Activated CD8-positive, alpha-beta memory T cell treated with anti-CD3 and anti-CD28 coated beads for 48 hours (primary cell): ENCODE measurements at regions not wholly inside any gene's neighbourhood (a gene's known extent, or its start where the extent isn't known, plus 50 kb on each side); places are given as distances from the start of the nearest gene placed in this dataset.
"Not testable (repeated sequence)": the region's sequence is repeated elsewhere in the genome, so short reads cannot be mapped to it uniquely, and the experiment has no call there.

Experiments used
- DNase-seq, 3 experiments: peaks; one replicate each; pipeline ENCODE4 v3.0.0-alpha.2; 2020; ENCODE audit warnings: low read depth in 2 of 3, low spot score in 2 of 3

- DNase-seq, result no peak
These were observed 755.3 kb downstream of the UQCRFS1 start for GRCh38 chr19:28457620-28458019.

GRCh38 chr19:28456708-28457320, 756.1 kb downstream of the UQCRFS1 start:
- DNase-seq, result no peak

DNA sequence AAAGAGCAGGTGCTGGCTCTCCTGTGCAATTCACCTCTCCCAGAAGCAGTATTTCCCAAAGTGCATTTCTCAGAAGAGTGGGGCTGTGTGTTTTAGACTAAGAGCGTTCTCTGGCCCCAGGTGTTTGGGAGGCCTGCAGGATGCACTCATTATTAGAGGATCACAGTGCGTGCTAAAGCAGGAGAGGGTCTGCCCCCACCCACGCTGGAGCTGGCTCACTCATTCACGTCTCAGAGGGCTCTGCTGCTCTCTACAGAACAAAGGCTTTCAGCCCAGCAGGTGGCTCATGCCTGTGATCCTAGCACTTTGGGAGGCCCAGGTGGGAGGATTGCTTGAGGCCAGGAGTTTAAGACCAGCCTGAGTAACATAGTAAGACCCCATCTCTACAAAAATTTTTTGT, 756.7 kb downstream of the UQCRFS1 start:
- DNase-seq, result no peak

DNA sequence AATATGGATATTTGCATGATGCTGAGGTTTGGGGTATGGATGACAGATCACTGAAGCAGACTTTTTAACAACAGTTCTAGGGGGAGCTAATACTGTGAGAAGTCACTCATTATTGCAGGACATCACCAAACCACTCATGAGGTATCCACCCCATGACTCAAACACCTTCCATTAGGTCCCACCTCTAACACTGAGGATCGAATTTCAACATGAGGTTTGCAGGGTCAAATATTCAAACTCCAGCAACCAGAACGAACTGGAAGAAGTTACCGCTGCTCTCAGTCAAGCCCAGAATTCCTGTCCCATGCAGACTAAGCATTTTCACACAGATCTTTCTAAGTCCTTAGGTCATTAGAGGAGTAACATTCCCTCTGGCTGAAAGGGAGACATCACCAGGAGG, 758.9 kb downstream of the UQCRFS1 start:
- DNase-seq, result no peak

GRCh38 chr19:28453420-28453819, 759.5 kb downstream of the UQCRFS1 start:
- no peak for DNase-seq

DNA sequence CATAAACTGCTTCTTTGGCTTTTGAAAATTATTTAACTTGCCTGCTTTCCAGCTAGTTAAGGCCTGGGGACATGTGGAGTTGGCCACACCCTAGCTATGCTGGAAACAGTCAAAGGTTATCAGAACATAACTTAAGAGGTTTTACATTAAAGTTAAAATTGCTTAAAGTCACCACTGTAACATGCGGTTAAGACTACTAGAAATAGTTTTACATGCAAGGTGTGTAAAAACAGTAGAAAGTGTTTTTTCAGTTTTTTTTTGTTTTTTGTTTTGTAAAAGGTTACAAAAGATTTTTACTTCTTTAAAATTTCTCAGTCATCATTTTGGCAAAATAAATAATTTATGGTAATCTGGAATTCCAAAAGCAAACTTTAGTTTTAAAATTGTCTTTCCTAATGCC, 763.1 kb downstream of the UQCRFS1 start:
- no peak for DNase-seq

DNA sequence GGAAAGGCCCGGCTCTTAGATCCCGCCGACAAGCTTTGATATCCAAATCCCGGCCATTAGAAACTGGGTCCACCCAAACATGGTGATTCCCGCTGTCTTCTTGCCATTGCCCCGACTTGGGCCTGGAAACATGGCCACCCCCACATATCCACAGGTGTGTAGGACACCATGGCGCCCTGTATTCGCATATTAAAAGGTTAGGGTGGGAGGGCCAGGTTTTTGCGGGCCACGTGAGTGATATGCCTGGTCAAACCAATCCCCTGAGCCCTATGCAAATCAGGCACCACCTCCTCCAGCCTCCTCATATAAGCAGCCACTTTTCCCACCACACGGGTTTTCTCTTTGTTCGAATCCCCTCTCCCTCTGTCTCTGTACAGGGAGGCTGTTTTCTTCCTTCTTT, 766.4 kb downstream of the UQCRFS1 start:
- no peak for DNase-seq

DNA sequence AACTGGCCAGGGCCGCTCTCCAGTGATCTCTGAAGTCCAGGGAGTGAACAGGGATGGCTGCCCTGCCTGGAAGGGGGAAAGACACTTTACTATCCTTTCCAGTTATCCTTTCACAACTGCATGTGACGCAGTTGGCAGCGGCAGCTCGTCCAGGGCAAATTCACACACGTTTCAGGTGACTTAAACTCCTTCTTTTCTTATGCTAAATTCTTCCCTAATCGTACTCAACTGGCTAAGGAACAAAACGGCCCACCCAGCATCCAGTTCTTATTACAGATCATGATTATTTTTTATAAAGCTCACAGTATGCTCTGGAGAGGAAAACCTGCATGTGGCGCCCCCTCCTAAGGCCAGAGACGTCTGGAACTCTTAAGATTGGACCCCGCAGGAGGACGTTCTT, 767.1 kb downstream of the UQCRFS1 start:
- no peak for DNase-seq

DNA sequence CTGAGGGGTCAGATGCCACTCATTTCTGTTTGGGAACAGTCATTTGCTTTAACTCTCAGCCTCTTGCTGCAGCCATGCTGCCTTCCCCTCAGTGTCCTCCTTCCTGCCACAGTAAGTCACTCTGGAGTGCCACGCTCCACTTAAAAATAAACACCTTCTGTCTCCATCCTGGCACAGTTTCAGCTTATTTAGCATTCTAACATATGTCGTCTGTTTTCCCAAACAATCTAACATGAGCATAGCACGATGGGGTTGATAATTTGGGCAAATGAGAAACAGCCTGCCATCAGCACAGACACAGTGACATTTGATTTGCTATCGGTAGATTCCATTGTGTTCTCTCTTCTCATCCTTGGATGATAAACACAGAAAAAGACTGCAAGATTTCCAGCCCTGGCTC, 768.6 kb downstream of the UQCRFS1 start:
- DNase-seq, result no peak

DNA sequence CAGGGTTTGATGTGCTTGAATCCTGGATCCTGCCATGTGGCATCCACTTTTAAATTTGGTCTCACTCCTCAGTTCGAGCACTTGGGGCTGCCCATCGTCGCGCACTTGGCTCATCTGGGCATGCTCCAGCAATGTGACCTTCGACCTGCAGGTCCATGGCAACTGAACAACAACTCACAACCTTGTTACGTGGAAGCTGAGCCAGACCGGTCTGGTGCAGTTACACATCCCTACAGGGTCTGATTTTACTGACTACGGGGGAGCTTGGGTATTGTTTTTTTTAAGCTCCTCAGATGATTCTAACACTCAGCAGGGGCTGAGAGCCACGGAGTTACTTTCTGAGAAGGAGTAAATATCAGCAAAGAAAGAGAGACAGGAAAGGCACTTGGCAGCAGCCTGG, 769.6 kb downstream of the UQCRFS1 start:
- DNase-seq, result no peak

- no peak for DNase-seq
These were observed 775.3 kb downstream of the UQCRFS1 start for GRCh38 chr19:28437390-28438346.

DNA sequence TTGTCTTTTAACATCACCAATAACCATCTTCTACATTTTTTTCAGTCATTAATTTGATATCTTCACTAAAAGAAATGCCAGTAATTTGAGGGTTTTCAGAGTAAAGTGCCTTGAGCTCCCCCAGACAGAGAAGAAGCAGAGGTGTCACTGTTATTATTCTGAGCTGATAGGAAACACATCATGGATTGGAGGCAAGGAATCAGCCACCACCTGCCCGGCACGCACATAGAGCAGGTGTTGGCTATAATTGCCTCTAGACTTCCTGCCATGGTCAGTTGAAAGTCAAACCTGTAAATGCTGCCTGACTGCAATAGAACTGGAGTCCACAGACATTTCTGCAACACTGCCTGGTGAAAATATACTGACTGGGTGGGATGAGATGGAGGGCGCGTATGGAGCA, 776.6 kb downstream of the UQCRFS1 start:
- no peak for DNase-seq

DNA sequence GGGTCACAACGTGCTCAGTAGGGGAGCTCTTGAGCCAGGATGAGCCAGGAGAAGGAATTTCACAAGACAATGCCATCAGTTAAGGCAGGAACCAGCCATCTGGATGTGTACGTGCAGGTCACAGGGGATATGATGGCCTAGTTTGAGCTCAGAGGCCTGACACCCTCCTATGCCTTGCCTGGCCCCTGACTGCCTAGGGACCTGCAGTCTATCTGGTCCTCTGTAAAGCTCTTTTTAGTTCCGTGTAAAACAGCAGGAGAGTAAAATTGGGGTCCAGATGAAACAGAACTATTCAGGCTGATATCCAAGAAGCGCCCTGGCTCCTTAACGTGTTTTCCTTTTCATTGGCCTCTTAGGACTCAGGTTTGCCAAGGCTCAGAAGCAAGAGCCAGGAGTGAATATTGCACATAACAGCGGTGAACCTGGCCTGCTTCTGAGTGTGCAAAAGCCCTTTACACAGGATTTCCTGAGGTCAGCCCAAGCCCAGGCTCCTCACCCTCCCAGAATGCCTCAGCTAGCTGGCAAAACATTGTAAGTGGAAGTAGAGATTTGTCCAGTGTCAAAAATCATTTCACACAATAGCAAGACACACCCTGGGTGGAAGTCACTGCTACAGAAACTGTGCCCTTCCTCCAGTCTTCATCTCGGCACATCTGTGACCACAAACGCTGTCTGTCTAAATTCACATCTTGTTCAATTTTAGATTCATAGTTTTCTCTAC, 777.2 kb downstream of the UQCRFS1 start:
- DNase-seq, result no peak

DNA sequence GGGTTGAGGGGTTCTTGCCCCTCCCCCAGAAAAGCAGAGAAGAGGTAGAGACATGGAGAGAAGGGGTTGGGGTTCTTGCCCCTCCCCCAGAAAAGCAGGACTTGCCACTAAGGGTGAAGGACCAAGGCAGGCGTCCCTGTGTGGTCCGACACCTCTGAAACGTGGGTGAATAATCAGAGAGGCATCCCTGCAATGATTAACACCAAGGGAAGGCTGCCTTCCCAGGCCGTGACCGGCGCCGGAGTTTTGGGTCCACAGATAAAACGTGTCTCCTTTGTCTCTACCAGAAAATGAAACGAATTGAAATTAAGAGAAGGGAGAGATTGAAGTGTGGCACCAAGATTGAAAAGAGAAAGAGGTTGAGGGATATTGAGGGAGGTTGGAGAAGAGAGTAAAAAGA, 778.2 kb downstream of the UQCRFS1 start:
- not testable (repeated sequence) for DNase-seq

DNA sequence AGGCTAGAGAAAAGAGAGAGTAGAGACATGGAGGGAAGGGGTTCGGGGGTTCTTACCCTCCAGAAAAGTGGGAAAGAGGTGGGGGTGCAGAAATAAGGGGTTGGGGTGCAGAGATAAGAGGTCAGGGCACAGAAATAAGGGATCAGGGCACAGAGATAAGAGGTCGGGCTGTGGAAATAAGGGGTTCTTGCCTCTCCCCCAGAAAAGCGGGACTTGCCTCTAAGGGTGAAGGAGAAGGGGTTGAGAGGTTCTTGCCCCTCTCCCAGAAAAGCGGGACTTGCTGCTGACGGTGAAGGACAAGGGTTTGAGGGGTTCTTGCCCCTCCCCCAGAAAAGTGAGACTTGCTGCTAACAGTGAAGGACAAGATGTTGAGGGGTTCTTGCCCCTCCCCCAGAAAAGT, 778.6 kb downstream of the UQCRFS1 start:
- not testable (repeated sequence) for DNase-seq

- not testable (repeated sequence) for DNase-seq
These were observed 779.8 kb downstream of the UQCRFS1 start for GRCh38 chr19:28433166-28433565.

- no peak for DNase-seq
These were observed 782.7 kb downstream of the UQCRFS1 start for GRCh38 chr19:28430214-28430613.

- no peak for DNase-seq
These were observed 783.6 kb downstream of the UQCRFS1 start for GRCh38 chr19:28429356-28429755.

- no peak for DNase-seq
These were observed 784.1 kb downstream of the UQCRFS1 start for GRCh38 chr19:28428663-28429348.

- no peak for DNase-seq
These were observed 785.4 kb downstream of the UQCRFS1 start for GRCh38 chr19:28427376-28428083.
